Spleen (tissue), 7 donors: ENCODE measurements at regions not wholly inside any gene's neighbourhood (a gene's known extent, or its start where the extent isn't known, plus 50 kb on each side); places are given as distances from the start of the nearest gene placed in this dataset.

Source experiments
- POLR2A ChIP-seq, 3 donors: fragments of 450-650 bp; IDR thresholded peaks; one replicate each; pipeline ENCODE4 v1.5.1; 2017; ENCODE audit warnings: antibody characterized with exemption in 3 of 3, mild to moderate bottlenecking in 1 of 3
- POLR2AphosphoS5 ChIP-seq, 3 donors: sonication (generic); formaldehyde crosslinking; IDR thresholded peaks; one replicate each; pipeline ENCODE4 v1.5.1; 2017; ENCODE audit warnings: antibody characterized with exemption in 3 of 3
- TF ChIP-seq, protein P1 (sequence below), 11 experiments: fragments of 200-600 bp in 7 of 11; fragments of 450-650 bp in 4 of 11; sonication (generic) in 4 of 11; IDR thresholded peaks in 8 of 11; conservative IDR thresholded peaks in 3 of 11; 1 replicate in 7 of 11; 2 replicates in 4 of 11; pipeline versions ENCODE4 v1.4.0 to v1.8.0; 2016 to 2021; ENCODE audit warnings: antibody characterized with exemption in 11 of 11, inconsistent platforms in 4 of 11, mild to moderate bottlenecking in 1 of 11
- donor health status: DM: no; HTN: no; CAD: no; lungs with moderate emphysema.
- donor health status: DM: no; HTN: no; CAD: no.
- donor health status: DM: no; HTN: no; CAD: no.

DNA sequence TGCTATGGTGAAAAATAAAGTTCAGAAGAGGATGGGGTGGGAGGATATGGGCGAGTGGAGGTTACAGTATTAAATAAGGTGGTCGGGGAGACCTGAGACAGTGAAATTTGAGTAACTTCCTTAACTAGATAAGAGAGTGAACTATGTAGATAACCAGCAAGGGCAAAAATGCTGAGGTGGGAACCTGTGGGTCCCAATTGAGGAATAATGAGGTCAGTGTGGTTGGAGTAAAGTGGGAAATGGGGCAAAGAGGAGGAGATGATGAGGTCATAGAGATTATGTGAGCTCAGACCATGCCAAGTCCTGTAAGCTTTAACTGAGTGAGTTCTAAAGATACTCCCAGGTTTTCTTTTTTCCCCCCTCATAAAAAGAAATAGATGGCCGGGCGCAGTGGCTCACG is 614.6 kb upstream of the PLXNA2 start:
- TF ChIP-seq, protein P1, sequence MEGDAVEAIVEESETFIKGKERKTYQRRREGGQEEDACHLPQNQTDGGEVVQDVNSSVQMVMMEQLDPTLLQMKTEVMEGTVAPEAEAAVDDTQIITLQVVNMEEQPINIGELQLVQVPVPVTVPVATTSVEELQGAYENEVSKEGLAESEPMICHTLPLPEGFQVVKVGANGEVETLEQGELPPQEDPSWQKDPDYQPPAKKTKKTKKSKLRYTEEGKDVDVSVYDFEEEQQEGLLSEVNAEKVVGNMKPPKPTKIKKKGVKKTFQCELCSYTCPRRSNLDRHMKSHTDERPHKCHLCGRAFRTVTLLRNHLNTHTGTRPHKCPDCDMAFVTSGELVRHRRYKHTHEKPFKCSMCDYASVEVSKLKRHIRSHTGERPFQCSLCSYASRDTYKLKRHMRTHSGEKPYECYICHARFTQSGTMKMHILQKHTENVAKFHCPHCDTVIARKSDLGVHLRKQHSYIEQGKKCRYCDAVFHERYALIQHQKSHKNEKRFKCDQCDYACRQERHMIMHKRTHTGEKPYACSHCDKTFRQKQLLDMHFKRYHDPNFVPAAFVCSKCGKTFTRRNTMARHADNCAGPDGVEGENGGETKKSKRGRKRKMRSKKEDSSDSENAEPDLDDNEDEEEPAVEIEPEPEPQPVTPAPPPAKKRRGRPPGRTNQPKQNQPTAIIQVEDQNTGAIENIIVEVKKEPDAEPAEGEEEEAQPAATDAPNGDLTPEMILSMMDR (IDR thresholded peaks at IDR 0.05 in 8 of 11, conservative IDR thresholded peaks at IDR 0.05 in 3 of 11): no peak
- TF ChIP-seq POLR2A (IDR thresholded peaks at IDR 0.05): no peak
- no peak for TF ChIP-seq POLR2AphosphoS5 (IDR thresholded peaks at IDR 0.05)
